Adrenal gland (tissue), 5 donors: ENCODE measurements at regions not wholly inside any gene's neighbourhood (a gene's known extent, or its start where the extent isn't known, plus 50 kb on each side); places are given as distances from the start of the nearest gene placed in this dataset.

Experiments used
- POLR2A ChIP-seq, 2 donors: fragments of 450-650 bp; IDR thresholded peaks; one replicate each; pipeline ENCODE4 v1.6.1; 2017; ENCODE audit warnings: antibody characterized with exemption in 2 of 2, mild to moderate bottlenecking in 2 of 2, moderate library complexity in 1 of 2
- TF ChIP-seq, protein P1 (sequence below), 6 experiments: fragments of 450-650 bp in 4 of 6; fragments of 200-600 bp in 2 of 6; sonication (generic) in 1 of 6; IDR thresholded peaks; 1 replicate in 5 of 6; 2 replicates in 1 of 6; pipeline versions ENCODE4 v1.5.1 to v1.8.0; 2016 to 2021; ENCODE audit warnings: antibody characterized with exemption in 6 of 6, mild to moderate bottlenecking in 2 of 6, moderate library complexity in 1 of 6
- donor health status: DM: no; HTN: no; CAD: no.

GRCh38 chr4:138542191-138542776 lies 300.1 kb upstream of the SLC7A11 start:
- TF ChIP-seq, protein P1, sequence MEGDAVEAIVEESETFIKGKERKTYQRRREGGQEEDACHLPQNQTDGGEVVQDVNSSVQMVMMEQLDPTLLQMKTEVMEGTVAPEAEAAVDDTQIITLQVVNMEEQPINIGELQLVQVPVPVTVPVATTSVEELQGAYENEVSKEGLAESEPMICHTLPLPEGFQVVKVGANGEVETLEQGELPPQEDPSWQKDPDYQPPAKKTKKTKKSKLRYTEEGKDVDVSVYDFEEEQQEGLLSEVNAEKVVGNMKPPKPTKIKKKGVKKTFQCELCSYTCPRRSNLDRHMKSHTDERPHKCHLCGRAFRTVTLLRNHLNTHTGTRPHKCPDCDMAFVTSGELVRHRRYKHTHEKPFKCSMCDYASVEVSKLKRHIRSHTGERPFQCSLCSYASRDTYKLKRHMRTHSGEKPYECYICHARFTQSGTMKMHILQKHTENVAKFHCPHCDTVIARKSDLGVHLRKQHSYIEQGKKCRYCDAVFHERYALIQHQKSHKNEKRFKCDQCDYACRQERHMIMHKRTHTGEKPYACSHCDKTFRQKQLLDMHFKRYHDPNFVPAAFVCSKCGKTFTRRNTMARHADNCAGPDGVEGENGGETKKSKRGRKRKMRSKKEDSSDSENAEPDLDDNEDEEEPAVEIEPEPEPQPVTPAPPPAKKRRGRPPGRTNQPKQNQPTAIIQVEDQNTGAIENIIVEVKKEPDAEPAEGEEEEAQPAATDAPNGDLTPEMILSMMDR (IDR thresholded peaks at IDR 0.05) = no peak
- TF ChIP-seq POLR2A (IDR thresholded peaks at IDR 0.05) = no peak
